T47D (cell line): ENCODE measurements at regions not wholly inside any gene's neighbourhood (a gene's known extent, or its start where the extent isn't known, plus 50 kb on each side); places are given as distances from the start of the nearest gene placed in this dataset.
A peak's percentile ranks its signal among the peaks of the same experiment; 100 is the strongest.
"Not testable (repeated sequence)": the region's sequence is repeated elsewhere in the genome, so short reads cannot be mapped to it uniquely, and the experiment has no call there.

Experiments used
- DNase-seq, 2 experiments: peaks; one replicate each; pipeline versions ENCODE4 v3.0.0 to v3.0.0-alpha.2; 2011 to 2012; ENCODE audit warnings: low read depth in 1 of 2, low spot score in 1 of 2
- in situ Hi-C: cut with HindIII; loops from 2 replicates; pipeline ENCODE4 v1.10.0; 2016; ENCODE audit warnings: low sequenced_read_pairs, low pct_unique_long_range_greater_than_20kb

DNA sequence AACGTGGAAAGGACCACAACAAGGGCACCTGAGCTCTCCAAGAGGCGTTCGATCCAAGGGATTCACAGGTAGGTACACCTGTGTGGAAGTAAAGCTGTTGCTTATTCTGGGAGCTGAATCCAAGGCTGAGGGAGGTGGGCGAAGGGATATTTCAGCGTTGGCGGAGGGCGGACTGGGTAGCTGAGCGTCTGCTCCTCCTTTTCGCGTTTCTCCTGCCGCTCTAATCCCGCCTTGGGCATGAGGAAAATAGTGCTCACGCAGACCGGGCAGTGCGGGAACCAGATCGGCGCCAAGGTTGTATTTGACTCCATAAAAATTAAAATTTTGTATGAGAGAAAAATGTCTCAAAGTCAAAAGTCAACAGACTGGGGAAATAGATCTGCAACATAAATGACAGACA, 3966.2 kb upstream of the OR11H1 start:
- DNase-seq, in situ Hi-C loops: not testable (repeated sequence)

DNA sequence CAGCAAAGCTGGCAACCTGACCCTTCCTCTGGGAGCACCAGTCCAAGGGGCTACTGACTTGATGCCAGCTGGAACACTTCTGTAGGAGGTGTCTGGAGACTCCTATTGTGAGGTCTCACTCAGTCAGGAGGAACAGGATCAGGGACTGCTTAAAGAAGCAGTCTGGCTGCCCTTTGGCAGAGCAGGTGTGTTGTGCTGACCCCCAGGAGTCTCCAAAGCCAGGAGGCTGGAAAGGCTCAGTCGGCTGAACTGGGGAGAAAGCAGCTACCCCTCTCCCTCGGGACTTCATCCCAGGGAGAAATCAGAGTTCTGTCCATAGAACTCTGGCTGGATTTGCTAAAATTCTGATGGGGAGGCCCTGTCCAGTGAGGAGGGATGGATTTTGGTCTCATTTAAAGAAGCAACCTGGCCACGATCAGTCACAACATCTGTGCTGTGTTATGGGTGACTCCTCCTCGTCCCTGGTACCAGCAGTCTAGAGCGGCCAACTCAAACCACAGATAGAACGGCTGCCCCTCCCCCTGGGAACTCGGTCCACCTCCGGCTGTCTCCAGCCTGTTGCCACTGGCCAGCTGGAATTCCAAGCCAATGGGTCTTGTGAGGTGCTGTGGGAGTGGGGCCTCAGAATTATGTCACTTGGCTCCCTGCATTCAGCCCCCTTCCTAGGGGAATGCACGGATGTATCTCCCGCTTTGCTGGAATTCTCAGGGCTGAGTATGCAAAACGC, 3959.0 kb upstream of the OR11H1 start:
- in situ Hi-C loops, DNase-seq: not testable (repeated sequence)

DNA sequence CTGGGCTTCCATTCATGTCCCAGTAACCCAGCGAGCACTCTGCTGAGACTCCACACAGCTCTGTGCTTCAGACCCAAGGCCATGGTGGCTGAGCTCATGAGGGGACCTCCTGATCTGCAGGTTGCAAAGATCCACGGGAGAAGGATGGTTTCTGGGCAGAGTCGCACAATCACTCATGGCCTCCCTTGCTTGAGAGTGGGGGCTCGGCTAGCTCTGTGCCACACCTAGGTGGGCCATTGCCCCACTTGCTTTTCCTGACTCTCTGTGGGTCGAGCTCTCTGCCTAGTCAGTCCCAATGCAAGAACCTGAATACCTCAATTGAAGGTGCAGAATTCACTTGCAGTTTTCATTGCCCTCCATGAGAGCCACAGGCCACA, 3958.4 kb upstream of the OR11H1 start:
- DNase-seq, in situ Hi-C loops: not testable (repeated sequence)

DNA sequence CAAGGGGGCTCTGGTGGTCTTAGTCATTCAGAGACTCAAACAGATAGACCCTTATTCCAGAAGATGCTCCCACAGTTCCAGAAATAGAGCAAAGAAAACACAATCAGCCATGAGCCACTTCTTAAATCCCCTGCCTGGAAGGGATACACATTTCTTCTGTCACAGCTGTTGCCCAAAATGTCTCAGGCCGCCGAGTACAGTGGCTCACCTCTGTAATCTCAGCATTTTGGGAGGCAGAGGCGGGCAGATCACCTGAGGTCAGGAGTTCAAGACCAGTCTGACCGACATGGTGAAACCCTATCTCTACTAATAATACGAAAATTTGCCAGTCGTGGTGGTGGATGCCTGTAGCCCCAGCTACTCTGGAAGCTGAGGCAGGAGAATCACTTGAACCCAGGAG, 3954.8 kb upstream of the OR11H1 start:
- in situ Hi-C loops, DNase-seq: not testable (repeated sequence)

DNA sequence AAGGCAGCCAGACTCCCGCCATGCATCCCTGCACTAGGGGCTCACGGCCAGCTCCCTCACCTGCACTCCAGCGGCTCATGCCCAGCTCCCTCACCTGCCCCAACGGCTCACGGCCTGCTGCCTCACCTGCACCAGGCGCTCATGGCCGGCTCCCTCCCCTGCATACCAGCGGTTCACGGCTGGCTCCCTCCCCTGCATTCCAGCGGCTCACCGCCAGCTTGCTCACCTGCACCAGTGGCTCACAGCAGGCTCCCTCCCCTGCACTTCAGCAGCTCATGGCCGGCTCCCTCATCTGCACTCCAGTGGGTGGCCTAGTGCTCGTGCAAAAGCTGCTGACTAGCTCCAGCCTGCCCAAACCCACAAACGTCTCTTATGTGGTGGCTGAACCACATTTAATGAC, 3953.8 kb upstream of the OR11H1 start:
- in situ Hi-C loops, result not testable (repeated sequence)
- peak in 1 of 2 experiments; percentile 44 for DNase-seq

DNA sequence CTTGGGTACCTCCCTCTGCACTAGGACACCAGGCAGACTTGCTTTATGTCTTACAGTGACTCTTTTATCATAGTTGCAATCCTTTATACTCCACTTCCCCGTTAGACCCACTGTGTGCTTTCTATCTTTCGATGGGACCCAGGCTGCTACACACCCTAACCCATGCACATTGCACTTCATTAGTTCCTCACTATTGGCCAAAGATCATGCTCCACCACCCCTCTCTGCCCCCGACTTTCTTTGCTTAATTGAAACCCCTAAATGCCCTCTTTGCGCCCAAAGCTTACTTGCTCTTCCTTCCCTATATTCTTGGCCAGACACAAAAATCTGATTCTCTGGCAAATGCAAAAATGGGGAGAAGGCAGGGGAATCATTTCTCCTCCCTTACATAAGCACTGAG, 3953.3 kb upstream of the OR11H1 start:
- in situ Hi-C loops, DNase-seq: not testable (repeated sequence)

DNA sequence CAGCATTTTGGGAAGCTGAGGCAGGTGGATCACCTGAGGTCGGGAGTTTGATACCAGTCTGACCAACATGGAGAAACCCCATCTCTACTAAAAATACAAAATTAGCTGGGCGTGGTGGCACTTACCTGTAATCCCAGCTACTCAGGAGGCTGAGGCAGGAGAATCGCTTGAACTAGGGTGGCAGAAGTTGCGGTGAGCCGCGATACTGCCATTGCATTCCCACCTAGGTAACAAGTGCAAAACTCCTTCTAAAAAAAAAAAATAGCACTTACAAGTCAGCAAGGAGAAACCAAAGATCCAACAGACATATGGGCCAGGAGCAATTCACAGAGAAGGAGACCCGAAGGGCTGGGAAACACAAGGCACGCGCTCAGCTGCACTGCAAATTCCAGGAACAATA, 3951.3 kb upstream of the OR11H1 start:
- in situ Hi-C loops, DNase-seq: not testable (repeated sequence)

DNA sequence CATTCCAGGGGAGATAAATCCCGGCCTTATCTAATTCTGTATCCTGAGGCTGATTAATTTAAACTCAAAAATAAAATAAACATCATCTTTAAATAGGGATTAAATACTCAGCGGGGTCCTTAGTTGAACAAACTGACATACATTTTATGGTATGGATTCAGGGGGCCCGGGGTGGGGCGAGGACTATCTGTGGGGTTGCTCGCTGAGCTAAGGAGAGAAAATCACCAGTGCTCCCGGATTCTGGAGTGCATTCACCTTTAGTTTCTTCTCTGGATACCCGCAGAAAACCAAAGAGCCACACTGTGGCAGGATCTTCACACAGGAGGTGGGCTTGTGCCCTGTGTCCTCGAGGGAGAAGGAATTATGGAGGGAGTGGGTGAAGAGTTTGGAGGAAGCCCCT, 3949.9 kb upstream of the OR11H1 start:
- in situ Hi-C loops, result not testable (repeated sequence)

DNA sequence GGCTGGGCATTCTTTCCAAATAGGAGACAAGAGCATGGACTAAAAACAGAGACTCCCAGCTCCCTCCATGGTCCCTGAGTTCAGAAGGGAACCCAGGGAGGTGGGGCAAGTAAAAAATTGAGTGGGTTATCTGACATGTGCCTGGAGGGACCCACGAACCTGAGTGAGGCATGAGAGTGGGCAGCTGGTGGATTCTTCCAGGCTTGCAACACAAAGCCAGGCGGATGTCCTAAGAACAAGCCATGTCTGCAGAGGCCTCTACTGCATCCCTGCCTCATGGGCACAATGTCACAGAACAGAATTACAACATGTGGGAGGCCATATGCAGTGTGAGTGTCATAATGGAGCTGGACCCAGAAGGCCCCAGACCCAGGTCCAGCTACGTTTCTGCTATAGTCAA, 3949.4 kb upstream of the OR11H1 start:
- DNase-seq, in situ Hi-C loops: not testable (repeated sequence)

More for the DNA sequence above, 3949.9 kb upstream of the OR11H1 start:
- DNase-seq, result not testable (repeated sequence)

DNA sequence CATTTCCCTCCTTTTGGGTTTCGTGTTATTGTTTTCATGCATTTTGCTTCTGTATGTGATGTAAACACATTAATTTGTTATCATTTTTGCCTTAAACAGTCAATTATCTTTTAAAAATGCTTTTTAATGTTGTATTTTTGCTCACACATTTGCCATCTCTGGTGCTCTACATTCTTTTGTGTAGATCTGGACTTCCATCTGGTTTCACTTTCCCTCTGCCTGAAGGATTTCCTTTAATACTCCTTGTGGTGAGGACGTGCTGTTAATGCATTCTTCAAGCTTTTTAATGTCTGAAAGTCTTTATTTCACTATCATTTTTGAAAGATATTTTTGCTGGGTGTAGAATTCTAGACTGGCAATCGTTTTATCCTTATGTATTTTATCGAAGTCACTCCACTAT, 3945.9 kb upstream of the OR11H1 start:
- in situ Hi-C loops, result not testable (repeated sequence)
- DNase-seq, result peak in 1 of 2 experiments; percentile 20

DNA sequence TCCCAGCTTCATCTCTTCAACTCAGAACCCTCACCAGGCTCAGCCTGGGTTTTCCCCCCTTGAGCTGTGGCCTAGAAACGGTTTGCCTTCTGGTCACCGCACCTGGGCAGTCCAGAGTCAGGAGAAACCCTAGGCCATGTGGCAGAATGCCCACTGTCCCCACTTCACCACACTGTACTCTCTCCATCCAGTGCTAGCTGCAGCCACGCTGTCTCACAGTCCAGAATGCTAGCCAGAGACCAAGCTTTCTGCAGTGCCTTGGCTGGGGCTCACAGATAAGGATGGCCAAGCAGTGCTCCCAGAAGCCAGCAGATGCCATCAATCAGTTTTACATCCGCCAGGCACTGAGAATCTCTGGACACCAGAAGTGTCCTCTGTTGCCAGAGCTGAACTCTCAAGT, 3943.8 kb upstream of the OR11H1 start:
- in situ Hi-C loops, DNase-seq: not testable (repeated sequence)

DNA sequence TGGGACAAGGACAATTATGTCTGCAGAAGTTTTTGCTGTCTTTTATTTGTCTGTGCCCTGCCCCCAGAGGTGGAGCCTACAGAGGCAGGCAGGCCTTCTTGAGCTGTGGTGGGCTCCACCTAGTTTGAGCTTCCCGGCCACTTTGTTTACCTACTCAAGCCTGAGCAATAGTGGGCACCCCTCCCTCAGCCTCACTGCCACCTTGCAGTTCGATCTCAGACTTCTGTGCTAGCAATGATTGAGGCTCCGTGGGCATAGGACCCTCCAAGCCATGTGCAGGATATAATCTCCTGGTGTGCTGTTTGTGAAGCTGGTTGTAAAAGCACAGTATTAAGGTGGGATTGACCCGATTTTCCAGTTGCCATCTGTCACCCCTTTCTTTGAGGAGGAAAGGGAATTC, 3933.4 kb upstream of the OR11H1 start:
- DNase-seq, in situ Hi-C loops: not testable (repeated sequence)

DNA sequence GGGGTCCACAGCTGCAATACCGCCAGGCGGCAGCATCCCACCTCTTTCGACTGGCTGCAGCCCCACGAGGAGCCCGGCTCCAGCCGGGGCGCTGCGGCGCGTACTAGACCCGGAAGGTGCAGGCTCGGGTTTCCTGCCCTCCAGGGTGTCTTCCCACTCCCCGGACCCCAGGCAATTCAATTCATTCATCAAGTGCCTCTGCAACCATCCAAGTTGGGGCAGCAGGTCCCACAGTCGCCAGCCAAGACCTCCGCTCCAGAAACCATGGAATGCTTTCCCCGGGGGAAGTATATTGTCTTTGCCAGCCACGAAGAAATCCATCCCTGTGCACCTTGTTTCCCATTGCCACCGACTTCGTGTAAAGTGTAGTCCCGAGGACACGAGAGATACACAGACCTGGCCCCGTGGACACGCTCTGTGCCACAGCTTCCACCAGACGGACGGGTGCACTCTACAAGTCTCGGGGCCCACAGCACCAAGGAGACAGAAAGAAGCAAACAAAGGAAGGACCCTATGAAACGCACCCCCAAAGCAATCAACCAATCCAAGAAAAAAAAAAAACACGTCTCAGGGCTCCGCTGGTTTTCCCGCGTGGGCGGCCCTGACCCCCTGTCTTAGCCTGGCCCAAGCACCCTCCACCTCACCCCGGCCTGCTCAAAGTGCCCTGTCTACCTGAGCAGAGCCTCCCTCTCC, 3930.2 kb upstream of the OR11H1 start:
- peak in 1 of 2 experiments; percentile 46 for DNase-seq
- in situ Hi-C loops, result not testable (repeated sequence)
